HG03095 (cell line): ENCODE measurements at regions not wholly inside any gene's neighbourhood (a gene's known extent, or its start where the extent isn't known, plus 50 kb on each side); places are given as distances from the start of the nearest gene placed in this dataset.
"Not testable (repeated sequence)": the region's sequence is repeated elsewhere in the genome, so short reads cannot be mapped to it uniquely, and the experiment has no call there.

ENCODE experiments used
- ATAC-seq: cut with Tn5 transposase; IDR thresholded peaks from one replicate; pipeline ENCODE4 v1.9.1; 2021; ENCODE audit warnings: moderate library complexity; ENCODE audit not compliant: unreplicated experiment

DNA sequence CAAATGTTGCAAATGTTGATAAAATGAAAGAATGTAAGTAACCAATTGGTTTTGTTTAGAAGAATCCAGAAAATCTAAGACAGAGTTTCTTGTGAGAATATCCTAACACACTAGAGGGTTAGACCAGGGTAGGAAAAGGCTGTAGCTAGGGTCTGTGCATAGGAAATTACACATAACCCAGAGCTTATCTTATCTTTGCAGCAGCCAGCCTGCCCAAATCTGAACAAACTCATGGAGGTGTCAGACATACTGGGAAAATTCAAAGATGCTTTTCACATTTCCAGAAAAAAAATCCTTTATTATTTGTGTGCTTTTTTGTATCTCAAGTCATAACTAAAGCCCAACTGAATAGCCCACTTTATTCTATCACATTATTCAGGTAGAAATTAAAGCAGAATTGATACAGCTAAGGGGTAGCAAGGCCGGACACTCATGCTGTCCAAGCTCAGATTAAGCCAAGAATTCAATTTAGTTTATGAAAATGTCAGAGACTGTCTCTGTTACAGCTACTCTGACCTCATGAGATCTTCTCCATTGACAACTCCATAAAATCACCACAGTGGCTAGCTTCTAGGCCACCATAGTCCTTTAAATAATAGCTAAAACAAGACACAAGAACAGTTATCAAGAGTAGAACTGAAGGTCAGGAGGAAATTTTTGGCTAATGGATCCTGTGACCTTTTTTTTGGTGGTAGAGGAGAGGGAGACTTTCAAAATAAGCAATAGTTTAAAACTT, 169.6 kb upstream of the RASSF8 start:
- ATAC-seq = no peak

GRCh38 chr12:25789541-25789944, 168.9 kb upstream of the RASSF8 start:
- no peak for ATAC-seq

GRCh38 chr12:25792031-25792430, 166.5 kb upstream of the RASSF8 start:
- ATAC-seq = no peak

GRCh38 chr12:25793196-25793595, 165.3 kb upstream of the RASSF8 start:
- no peak for ATAC-seq

GRCh38 chr12:25794571-25794970, 163.9 kb upstream of the RASSF8 start:
- ATAC-seq = no peak

GRCh38 chr12:25796523-25797000, 161.9 kb upstream of the RASSF8 start:
- no peak for ATAC-seq

DNA sequence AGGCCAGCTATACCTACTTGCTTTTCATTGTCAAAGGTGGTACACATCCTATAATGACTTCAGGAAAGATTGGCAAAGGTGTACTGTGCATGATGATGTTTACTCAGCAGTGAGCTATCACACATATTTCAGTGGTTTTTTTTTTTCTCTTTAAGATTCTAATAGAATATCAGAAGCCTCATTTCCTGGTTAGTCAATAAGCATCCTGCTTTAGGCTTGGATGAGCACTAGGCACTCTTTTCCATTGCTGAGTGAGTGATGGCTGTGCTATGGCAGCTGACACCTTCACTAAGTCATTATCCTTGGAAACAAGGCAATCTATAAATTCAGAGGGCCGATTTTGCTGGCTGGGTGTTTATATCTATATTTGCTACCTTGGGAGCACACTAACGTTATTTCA, 161.1 kb upstream of the RASSF8 start:
- no peak for ATAC-seq

DNA sequence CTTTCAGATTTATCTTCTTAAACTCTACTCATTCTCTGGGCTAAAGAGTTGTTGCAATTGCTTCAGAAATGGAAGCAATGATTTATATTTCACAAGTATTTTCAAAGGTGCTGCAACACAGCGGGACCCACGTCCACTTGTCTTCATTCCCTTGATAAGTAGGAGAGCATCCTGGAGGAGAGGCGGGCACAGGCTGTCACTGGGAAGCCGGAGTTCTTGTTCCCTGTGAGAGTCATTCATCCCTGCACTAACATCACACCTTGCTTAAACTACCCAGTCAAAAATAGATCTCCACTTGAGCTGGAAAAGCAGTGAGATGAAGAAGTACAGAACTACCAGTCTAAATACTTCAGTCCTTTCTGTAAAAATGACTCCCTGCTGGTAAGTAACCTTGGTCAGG, 160.5 kb upstream of the RASSF8 start:
- no peak for ATAC-seq

DNA sequence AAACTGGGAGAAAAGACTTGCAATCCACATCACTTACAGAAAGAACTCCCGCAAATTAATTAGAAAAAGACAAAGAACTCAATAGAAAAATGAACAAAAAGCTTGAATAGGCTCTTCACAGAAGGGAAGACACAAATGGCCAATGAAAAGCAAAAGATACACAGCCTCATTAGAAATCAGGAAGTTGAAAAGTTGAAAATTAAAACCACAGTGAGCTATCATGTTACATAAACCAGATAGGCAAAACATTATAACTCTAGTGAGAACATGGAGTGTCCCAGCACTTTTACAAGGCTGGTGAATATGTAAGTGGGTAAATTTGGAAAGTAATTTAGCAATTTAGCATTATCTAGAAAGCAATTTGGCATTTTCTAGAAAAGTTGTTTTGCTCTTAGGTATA, 158.4 kb upstream of the RASSF8 start:
- ATAC-seq = no peak

GRCh38 chr12:25801734-25802133, 156.7 kb upstream of the RASSF8 start:
- ATAC-seq = no peak

DNA sequence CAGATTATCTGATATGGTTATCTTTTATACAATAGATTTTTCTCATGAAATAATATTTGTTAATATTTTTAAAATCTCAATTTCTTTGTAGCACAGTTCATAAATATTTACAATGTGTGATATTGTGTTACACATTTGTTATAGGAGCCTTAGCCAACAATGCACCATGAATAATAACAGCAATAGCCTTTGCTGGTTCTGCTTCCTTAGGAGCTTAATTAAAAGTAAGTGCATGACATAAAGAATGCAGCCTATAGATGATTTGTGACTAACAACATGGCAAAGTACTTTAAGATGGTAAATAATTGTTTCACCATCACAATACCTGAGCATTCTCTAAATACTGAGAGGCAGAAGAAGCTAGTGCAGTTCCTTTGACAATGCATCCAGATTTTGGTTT, 156.3 kb upstream of the RASSF8 start:
- ATAC-seq = no peak

GRCh38 chr12:25803029-25803664, 155.3 kb upstream of the RASSF8 start:
- not testable (repeated sequence) for ATAC-seq

- ATAC-seq = not testable (repeated sequence)
Measured at GRCh38 chr12:25804286-25804685, 154.2 kb upstream of the RASSF8 start.

DNA sequence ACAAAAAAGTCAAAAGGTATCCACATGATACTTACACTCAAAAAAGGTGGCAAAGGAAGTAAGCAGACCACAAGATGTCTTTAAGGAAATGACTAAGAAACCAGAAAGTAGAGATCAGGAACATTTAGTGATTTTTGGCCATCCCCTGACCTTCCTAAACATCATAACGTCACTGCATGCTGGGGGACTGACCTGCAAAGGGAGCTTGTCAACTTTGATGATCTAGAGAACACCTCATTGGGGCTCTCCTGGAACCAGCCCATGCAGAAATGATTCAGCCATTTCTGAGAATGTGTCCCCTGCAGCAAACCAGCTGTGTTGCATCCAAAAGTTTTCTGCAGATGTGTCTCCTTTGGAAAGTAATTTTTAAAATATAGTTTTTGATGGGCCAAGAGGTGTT, 152.2 kb upstream of the RASSF8 start:
- ATAC-seq = no peak

GRCh38 chr12:25808604-25809003, 149.9 kb upstream of the RASSF8 start:
- no peak for ATAC-seq

DNA sequence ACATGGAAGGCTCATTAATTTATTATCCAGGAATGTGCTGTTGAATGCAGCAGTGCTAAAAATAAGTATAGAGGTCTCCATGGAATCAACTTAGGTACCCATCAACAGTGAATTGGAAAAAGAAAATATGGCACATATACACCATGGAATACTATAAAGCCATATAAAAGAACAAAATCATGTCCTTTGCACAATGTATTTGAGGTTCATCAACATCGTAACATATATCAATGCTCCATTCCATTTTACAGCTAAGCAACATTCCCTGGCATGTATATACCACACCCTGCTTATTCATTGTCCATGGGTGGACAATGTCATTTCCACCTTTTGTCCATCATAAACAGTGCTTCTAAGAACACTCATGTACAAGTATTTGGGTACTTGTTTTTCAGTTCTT, 147.8 kb upstream of the RASSF8 start:
- ATAC-seq = no peak

- no peak for ATAC-seq
Measured at GRCh38 chr12:25811656-25812126, 146.8 kb upstream of the RASSF8 start.

DNA sequence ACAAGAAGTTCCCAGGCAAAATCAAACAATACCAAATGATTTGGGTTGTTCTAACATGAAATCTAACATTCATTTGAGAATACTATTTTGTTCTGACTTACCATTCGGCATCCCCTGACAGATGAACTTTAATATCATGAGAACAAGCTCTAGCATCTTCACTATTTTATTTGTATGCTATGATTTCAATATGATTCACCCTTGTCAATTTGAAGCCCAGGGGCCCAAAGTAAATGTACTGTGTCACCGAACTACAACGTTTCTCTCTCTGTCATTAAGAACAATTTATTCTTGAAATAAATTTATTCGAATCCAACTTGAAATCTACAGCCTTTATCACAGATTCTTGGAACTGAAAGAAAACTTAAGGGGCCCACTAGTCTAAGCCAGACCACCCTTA, 146.2 kb upstream of the RASSF8 start:
- ATAC-seq = no peak

DNA sequence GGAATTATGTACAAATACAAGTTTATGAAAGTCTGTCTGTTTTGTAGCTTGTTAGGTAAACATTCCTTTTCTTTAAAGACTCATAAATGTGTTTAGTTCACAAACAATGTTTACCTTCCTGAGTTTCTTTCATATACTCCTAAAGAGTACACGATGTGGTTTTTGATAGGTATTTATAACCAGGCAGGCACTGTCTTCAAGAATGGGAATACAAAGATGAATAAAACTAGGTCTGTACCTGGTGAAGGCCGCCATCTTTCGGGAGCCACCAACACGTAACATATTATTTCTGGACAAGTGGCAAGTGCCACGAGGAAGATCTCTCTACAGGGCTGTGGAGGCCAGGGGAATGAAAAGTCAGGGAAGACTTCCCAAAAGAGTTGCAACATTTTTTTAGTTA, 144.6 kb upstream of the RASSF8 start:
- ATAC-seq = no peak

DNA sequence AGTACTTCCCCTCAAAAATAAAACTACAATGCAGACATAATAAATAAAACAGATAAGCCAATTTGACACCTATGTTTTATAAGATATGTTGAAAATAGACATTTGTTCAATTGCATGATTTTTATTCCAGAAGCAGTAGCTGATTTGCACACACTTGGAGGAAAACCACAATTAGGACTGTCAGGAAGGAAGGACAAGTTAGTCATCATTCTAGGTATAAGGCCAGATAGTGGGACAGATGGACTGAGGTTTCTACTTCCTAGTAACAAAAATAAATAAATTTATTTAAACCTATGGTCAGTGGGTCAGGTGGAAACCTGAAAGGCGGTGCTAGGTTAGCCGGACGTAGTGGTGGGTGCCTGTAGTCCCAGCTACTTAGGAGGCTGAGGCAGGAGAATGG, 141.8 kb upstream of the RASSF8 start:
- ATAC-seq = no peak

DNA sequence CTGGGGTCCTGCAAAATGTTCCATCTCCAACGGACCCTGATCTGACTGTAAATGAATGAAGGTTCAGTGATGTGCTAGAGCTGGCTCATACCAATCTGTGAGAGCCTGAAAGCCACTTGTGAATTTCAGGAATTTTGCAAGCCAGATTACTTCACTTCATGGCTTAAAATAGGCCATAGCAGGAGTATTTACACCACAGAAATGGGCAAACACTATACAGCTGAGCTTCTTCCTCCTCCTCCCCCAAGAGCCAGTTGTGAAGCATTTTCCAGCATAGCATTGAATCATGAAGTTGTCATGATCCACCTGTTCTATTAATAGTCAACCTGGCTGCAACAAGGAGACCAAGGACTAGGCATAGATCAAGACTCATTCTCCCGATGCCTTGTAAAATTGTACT, 141.3 kb upstream of the RASSF8 start:
- no peak for ATAC-seq

DNA sequence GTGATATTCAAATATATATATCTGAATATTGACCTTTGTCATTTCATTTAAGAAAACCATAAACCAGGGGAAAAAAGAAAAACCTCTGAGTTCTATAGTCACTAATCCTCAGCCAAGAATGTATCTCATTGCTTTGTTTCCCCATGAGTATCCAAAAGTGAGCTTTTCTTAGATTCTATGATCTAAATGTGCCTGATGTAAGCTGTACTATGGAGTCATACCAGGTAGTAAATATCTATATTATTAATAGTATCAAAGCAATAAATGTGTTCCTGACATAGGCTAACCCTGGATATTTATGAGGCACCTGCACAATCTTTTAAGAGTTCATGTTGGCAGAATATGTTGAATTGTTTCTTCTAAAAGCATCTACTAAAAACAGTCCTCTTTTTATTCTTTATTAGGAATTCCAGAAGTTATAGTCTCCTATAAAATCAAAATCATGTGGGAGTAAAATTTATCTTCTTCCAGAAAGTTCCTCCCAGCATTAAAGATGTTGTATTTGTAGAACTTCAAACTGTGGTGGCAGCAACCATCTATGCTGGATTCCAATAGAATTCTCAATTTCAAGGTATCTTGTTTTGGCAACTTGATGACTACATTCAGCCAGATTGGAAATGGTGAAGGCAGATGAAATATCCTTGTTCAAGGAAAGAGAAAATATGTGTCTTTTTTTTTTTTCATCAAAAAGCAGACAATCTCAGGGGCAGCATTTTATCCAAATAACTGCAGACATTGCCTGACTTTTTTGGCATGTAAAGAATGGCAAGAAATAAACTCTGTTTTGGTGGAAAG, 139.7 kb upstream of the RASSF8 start:
- no peak for ATAC-seq
